ENCODE measurements at regions not wholly inside any gene's neighbourhood (a gene's known extent, or its start where the extent isn't known, plus 50 kb on each side); places are given as distances from the start of the nearest gene placed in this dataset.

GRCh38 chr15:53412542-53412941 lies 346.9 kb downstream of the WDR72 start:
- no TSS peak for BruUV-seq (replicated peaks)
- Histone ChIP-seq H3K9me1 (ENCODE audit: control insufficient read depth, insufficient read depth, low read length) (no peaks in the 10 kb centered on the region), H4K20me1 (replicated peaks; ENCODE audit: control insufficient read depth, insufficient read depth, low read length) (no peaks in the 10 kb centered on the region), H3K4me2 (ENCODE audit: insufficient read depth, low read length) (no peak overlapping the region), H3K4me1 (replicated peaks in 1 of 2; ENCODE audit: control insufficient read depth in 2 of 2, insufficient read depth in 2 of 2, low read length in 2 of 2) (no peaks in the 10 kb centered on the region), H3K79me2 (ENCODE audit: control insufficient read depth, insufficient read depth, low read length) (no peaks in the 10 kb centered on the region), H2AFZ (ENCODE audit: low read depth, low read length) (no peak overlapping the region), H3K9ac (ENCODE audit: insufficient read depth in 1 of 2, low read depth in 2 of 2, low read length in 2 of 2) (no peak overlapping the region), H3K4me3 (no peak overlapping the region), H3K27ac (ENCODE audit: extremely low read depth, low read depth, low read length) (no peak overlapping the region), H3K27me3 (ENCODE audit: control insufficient read depth in 2 of 2, insufficient read depth in 2 of 2, low read length in 2 of 2) (no peaks in the 10 kb centered on the region), H3K36me3 (ENCODE audit: control insufficient read depth, insufficient read depth, low read length) (no peaks in the 10 kb centered on the region), H3K9me3 (replicated peaks; ENCODE audit: control insufficient read depth, insufficient read depth, low read depth, low read length) (no peaks in the 10 kb centered on the region; the same call in 1 of the 2 replicates)
- intact Hi-C loops (cut with micrococcal nuclease) (no loop called here), in situ Hi-C loops (cut with MboI) (no loop called here)
- WGBS (ENCODE audit: insufficient coverage, low coverage, missing lambda C conversion rate), result 4% methylated on average over 3 of the region's 3 CpGs
- FAIRE-seq (no peak), ATAC-seq (no peak), DNase-seq (ENCODE audit: extremely low read depth in 1 of 4, low spot score in 3 of 4) (no peak)
- CTCF ChIA-PET (ENCODE audit: low intra/inter-chr PET ratio), result no interaction called here
- TF ChIP-seq JUNB (CRISPR knock-in tag; conservative IDR thresholded peaks at IDR 0.05), result no peak
- no peak for TF ChIP-seq ETV5 (CRISPR knock-in tag; IDR thresholded peaks at IDR 0.05; ENCODE audit: low read depth)
- TF ChIP-seq SMARCA4 (IDR thresholded peaks at IDR 0.05), result no peak
- no peak for TF ChIP-seq ZKSCAN3 (CRISPR knock-in tag; IDR thresholded peaks at IDR 0.05)
- TF ChIP-seq PHTF2 (CRISPR knock-in tag; IDR thresholded peaks at IDR 0.05), result no peak
- TF ChIP-seq MLX (CRISPR knock-in tag; conservative IDR thresholded peaks at IDR 0.05), result no peak
- TF ChIP-seq NRF1 (conservative IDR thresholded peaks at IDR 0.05 in 1 of 2, IDR thresholded peaks at IDR 0.05 in 1 of 2), result no peak
- TF ChIP-seq GMEB1 (CRISPR knock-in tag; IDR thresholded peaks at IDR 0.05), result no peak
- TF ChIP-seq TAF15 (IDR thresholded peaks at IDR 0.05; ENCODE audit: low read depth, low read length), result no peak
- TF ChIP-seq CSDE1 (IDR thresholded peaks at IDR 0.05), result no peak
- TF ChIP-seq TCF3 (CRISPR knock-in tag; IDR thresholded peaks at IDR 0.05), result no peak
- TF ChIP-seq PURB (CRISPR knock-in tag; IDR thresholded peaks at IDR 0.05; ENCODE audit: low read depth), result no peak
- TF ChIP-seq SIX5 (IDR thresholded peaks at IDR 0.05; ENCODE audit: borderline replicate concordance in 1 of 2, insufficient read depth in 1 of 2, low read depth in 1 of 2, low read length in 2 of 2), result no peak
- no peak for TF ChIP-seq RFX5 (IDR thresholded peaks at IDR 0.05; ENCODE audit: low read depth, low read length)
- POLR2A ChIA-PET, result no interaction called here
